Stimulated activated CD4-positive, alpha-beta T cell treated with anti-CD3 and anti-CD28 coated beads, TNF-alpha, amount 100 ng/mL, for 24 hours (primary cell): ENCODE measurements at regions not wholly inside any gene's neighbourhood (a gene's known extent, or its start where the extent isn't known, plus 50 kb on each side); places are given as distances from the start of the nearest gene placed in this dataset.
A peak's percentile ranks its signal among the peaks of the same experiment; 100 is the strongest.

Experiments used
- DNase-seq, 3 experiments: peaks; one replicate each; pipeline ENCODE4 v3.0.0-alpha.2; 2020; ENCODE audit warnings: low read depth in 3 of 3

DNA sequence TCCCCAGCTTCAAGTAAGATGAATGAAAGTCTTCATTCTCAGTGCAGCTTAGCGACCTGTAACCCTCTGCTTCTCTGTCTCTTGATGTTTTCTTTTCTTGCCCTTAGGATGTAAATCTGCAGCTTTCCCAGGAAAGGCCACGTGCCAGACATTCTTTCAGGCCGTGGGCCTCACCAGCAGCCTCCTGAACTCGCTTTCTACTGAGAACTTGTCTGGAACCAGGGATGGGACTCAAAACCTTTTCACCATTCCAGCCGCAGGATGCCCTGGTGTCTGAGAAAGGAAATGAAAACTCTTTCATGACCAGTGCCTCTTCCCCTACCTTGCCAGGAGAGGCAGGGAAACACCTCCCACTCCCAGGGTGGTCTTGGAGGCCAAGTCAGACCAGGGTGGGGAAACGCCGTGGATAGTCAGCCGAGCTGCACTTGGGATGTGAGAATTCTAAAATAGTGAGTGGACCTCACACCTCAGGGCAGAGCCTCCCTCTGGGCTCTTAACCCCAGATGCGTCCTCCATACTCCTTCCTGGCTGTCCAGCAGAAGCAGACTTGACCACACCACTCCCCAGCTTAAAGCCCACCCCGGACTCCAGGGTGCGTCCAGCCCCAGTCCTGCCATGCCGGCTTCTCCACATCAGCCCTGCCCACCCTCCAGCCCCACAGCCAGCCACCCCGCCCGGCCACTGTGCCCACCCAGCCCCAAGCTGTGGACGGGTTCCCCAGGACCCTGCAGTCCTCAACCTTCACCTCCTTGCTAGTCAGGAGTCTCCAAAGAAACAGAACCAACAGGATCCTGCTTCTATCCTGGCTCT, 115.5 kb downstream of the TWIST2 start:
- no peak for DNase-seq

DNA sequence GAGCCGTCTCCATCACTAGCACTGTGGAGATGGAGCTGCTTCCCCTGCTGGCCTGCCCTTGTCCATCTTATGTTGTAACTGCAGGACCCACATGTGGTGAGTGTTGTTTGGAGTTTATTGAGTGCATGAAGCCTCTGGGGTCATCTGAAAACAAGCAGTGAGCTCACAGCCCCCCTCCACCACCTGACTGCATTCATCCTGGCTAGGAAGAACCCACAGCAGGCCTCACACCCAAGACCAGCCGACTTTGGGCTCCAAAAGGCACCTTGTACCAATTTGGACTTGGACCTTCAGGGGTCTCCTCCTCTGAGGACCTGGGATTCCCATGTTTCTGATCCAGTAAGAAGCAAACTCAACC, 116.1 kb downstream of the TWIST2 start:
- DNase-seq, result no peak

DNA sequence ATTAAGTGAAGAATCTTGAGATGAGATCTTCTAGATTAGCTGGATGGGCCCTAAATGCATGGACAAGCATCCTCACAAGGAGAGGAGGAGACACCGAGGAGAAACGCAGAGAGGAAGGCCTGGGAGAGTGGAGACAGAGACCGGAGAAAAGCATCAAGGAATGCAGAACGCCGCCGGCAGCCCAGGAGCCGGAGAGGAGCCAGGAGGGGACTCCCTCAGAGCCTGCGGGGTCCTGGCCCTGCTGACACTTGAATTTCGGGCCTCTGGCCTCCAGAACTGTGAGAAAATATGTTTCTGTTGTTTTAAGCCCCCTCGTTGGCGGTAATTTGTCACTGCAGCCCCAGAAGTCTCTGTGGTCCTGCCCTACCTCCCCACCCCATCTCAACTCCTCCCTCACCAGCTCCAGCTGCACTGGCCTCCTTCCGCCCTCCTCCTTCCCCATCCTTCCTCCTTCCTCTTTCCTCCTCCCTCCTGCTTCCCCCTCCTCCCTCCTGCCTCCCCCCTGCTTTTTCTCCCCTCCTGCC, 116.7 kb downstream of the TWIST2 start:
- no peak for DNase-seq

DNA sequence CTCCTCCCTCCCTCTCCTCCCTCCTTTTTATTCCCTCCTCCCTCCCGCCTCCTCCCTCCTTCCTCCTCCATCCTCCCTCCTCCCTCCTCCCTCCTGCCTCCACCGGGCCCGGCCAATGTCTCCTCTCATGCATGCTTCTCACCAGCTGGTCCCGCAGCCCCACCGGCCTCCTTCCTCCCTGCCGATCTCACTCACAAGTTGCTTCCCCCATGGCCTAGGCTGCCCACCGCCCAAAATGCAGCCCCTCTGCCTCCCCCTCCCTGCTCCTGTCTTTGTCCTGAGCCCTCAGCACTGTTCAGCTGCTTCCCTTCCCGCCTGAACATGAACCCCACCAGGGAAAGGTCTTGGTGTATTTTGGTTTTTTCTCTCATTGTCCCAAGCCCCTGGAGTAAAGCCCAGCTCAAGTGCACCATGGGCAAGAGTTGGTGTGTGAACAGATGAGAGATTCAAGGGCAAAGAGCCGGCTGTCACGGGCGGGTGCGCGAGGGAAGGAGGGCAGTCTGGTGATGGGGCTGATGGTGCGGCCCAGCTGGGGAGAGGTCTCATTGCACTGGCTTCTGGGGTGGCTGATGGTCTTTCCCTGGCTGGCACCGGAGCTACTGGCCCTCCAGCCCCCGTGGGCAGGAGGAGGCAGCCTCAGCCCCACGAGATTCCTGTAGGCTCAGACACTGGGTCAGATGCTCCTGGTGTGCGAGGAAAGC, 117.6 kb downstream of the TWIST2 start:
- DNase-seq, result no peak

DNA sequence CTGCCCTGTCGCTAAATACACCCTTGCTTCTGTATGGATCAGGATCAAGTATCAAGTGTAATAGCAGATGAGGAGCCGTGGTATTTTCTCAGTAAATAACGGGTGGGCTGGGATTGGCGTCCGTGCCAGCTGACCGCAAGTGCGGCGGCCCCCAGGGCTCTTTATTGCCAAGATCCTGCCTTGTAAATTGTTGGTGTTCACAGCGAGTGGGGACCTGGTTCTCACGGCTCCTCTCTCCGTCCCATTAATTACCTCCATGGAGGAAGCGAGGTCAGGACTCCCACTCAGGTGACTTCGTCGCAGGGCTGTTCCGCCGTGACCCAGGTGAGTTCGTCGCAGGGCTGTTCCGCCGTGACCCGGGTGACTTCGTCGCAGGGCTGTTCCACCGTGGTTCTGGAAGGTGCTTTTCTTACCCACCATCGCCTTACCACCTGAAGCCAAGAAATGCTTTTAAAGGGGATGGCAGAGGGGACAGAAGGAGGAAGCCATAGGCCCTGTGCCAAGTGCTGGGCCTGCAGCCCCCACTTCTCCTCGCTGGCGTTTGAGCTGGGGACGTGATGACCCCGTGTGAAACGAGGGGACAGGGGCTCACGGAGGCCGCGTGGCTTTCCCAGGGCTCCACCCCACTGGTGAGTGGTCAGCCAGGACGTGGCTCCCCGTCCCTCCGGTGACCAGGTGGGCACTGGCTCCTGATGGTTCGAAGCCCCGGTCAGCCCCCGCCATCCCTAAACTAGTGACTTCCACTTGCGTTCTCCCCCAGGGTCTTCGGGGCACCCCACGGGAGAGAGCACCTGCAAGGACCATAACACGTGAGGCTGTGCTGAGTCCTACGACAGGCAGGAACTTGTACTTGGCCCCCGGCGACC, 118.4 kb downstream of the TWIST2 start:
- no peak for DNase-seq

DNA sequence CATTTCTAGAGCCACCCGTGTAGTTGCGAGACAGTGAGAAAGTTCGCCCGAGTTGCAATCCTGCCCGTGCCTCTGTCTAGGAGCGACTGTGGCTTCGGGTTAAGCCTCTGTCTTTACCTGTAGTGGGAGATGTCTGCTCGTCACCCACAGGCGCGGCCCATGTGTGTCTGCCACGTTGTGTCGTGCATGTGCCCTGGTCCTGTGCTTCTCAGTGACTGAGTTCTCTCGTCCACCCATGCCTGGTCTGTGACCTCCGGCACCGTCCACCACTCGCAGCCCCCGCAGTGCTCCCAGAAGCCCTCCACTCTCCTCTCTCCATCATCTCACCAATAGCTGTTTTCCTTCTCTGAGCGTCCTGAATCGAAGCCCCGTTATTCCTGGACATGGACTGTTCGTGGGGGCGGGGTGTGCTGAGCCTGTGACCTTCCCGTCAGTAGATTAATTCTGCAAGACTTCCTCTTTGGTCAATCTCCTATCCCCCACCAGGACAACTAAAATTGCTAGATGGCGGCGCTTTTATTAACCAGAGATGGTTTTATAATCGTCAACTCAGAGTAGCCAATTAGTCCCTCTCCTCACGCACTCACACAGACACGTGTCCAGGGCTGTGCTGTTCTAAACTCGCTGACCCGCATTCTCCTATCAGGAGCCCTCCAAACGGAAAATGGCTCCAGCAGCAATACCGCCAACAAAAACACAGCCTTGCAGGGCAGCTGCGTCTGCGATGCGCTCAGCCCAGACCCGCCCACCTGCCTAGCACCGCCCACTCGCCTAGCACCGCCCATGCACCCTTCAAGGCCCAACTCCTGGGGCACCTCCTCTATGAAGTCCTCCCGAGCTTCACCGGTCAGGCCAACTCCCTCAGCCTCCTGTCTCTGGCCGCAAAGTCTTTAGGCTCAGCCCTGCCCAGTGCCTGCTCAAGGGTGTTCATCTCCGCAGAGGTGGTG, 119.4 kb downstream of the TWIST2 start:
- no peak for DNase-seq

DNA sequence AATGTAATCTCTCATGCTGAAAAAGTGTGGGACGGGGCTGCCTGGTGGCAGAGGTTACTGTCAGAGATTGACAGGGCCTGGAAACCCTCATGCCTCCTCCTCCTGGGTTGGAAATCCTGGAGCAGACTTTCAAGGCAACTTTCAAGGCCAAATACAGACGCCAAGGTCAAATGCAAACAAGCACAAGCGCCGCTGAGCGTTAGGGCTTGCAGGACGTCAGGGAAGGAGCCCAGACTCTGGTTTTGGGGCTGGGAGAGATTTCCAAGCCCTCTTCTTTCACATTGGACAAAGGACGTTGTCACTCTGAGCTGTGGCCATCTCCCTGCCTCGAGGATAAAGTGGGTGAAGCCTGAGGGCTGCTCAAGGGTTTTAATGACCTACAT, 120.1 kb downstream of the TWIST2 start:
- no peak for DNase-seq

DNA sequence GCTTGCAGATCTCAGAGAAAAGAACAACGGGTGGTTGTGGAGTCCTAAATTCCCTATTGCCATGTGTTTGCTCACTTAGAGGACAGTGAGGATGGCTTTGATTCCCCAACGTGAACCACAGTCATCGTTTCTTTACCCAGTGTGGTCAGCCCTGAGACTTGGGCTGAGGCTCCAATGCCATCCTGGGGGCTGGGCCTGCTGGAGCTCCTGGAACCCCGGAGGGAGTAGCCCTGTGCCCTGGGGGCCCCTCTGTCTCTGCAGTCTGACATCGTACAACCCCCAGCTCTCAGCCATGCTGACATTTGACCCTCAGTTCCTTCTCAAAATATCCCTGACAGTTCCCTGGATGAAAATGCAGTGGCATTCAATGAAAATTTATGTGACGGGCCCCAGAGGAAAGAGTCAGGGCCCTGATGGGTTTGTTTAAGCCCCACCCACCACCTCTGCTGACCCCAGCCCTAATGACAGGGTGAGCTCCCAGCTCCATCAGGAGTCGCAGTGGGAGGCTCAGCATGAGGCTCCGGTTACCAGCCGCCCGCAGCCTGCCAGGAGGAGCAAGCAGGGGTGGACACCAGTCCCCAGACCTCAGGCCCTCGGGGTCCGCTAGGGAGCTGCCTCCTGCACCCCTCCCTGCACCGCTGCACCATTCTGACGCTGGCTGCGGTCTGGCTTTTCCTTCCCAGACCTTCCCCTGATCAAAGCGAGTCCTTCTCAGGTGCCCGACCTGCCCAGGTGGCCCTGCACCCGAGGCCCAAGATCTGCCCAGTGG, 120.9 kb downstream of the TWIST2 start:
- DNase-seq, result no peak

DNA sequence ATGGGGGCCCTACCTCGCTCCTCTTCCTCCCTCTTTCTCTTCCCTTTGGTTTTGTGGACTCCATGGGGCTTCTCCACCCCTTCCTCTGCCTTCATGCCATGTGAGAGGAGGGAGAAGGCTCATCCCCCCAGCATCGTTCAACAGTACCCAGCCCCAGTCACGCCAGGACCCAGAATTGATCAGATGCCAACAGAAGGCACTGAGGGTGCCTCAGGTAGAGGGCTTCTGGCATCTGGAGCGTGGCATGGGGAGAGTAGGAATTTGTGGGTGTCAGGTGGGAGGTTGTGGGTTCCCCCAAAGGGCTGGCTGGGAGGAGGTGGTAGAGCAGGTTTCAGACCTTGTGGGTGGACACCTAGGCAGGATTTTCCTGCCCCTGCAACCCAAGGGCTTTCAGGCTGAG, 122.0 kb downstream of the TWIST2 start:
- DNase-seq, result no peak

DNA sequence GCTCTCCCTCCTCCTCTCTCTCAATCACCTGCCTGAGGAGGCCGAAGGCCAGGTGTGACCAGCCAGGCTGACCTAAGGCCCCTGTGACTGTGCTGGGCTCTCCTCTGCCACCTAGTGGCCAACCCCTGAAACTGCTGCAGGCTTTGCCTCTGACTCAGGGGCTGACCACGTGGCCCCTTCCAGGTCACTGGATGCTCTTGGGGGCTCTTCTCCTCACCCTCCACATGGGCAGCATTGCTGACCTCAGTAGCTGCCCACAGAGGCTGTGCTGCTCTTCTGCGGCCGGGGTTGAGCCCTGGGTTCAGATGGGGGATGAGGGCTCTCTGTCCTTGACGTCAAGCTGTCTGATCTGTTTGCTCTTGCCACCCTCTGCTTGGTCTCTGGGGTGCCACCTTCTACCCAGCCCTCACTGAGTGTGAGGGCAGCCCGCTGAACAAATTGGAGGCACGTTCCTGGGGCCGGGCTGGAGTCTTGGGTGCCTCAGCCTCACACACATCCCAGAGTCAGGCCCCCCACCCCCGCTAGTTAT, 122.7 kb downstream of the TWIST2 start:
- peak in 2 of 3 experiments; percentile 14 to 43 for DNase-seq

DNA sequence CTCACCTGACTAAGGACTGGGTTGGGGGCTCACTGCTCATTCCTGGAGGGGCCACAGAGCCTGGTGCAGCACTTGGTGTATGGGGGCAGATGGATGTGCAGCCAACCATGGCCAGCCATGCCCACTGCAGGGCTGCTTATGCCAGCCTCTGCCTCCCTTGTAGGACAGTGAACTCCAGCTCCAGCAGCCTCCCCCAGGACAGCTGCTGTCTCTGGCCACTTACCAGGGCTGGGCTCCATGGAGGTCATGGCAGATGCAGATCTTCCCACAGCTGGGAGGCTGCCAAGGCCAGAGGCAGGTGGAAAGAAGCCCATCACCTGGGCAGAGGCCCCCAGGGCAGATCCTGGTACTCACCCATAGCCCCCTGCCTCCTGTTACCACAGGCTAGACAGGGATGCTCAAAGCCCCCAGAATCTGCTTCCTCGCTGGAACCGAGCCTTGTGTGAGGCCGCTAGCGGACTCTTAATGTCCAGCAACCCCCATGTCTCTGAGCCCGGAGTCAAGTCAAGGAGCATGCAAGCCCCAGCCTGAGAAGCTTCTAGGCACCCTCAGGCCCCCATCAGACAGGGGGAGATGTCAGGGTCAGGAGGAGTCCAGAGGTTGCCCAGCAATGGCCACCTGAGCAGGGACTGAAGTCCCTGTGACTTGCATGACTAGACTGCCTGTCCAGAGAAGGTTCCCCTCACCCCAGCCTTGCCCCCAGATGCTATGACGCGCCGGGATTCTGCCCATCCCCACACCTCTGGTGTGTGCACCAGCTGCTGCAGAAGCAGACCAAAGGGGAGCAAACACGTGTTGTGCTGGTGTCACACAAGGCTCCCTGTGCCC, 123.6 kb downstream of the TWIST2 start:
- DNase-seq, result no peak

DNA sequence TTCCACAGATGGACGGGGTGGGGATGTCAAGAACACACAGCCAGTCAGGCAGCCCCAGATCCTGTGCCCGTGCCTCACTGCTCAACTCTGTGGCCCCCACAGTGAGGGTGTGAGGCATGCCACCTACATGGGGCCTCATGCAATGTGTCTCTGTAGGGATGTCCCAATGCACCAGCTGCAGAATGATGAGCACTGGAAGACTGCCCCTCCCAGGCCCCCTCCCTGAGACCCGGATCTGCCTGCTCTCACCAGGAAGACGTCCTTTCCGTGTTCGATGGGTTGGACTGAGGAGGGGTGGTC, 124.2 kb downstream of the TWIST2 start:
- DNase-seq, result no peak

DNA sequence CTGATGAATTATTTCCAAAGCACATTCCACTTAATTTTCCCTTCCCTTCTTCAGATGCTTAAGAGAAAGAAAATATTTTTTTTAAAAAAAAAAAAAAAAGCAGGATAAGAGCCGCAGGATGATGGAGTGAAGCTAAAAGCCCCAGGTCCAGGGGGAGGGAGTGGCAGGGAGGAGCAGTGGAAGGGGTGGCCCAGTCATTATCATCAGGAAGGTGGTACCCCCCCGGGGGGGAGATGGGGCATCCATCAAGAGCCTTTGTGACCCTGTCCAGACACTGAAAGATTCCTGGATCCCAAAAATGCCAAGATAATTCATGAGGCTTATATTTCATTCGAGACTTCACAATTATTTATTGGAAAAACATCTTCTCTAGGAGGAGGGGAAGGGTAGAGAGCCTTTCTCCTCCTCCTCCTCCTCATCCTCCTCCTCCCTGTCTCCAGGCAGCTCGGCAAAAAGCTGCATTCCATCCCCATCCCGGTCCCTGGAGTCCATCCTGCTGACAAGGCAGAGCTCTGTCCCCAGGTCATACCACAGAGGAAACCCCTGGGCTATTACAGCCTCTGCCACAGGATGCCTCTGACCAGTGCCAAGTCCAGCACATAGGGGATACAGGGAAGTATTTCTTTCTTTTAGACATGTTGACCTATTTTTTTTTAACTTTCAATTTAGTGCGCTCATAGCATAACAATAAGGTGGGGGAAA, 125.3 kb downstream of the TWIST2 start:
- DNase-seq, result no peak

DNA sequence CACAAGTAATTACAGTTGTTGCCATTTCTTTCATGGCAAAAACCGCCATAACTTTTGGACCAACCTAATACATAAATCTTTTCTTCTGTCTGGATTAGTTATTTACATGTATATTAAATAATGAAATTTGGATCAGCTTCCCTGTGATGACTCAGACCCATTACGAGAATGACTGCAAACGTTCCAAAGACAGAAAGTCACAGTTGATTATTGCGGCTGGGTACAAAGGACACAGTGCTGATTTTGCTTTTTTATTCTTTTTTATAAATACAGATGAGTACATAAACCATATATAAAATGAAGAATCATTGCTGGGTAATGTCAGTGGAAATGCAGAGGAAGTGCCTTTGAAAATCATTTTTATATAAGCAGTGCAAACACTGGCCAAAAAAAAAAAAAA, 126.2 kb downstream of the TWIST2 start:
- no peak for DNase-seq

DNA sequence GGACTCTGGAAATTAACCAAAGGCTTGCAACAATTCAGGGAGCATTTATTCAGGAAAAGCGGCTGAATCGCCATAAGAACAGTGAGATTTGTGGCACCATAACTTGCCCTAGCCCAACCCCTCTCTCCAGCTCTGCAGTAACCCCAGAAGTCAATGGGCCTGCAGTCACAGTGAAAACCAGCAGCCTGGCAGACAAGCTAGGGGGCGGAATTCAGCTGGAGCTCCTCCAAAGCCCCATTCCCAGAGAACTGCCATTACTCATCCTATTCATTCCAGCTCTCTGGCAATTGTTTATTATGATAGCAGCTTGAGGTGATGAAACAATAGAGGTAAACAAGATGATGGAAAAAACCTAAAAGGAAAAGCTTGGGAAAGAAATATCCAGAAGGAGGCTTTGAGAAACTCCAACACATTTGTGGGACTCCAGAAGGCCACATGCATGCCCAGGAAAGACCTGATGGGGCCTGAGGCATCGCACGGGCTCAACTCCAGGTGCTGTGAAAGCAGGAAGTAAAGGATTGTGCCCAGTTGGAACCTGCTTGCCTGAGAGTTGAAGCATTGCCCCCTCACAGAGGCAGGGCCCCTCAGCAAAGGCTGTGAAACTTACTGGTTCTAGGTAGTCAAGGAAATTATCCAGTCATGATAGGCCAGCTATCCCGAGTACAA, 126.7 kb downstream of the TWIST2 start:
- no peak for DNase-seq

DNA sequence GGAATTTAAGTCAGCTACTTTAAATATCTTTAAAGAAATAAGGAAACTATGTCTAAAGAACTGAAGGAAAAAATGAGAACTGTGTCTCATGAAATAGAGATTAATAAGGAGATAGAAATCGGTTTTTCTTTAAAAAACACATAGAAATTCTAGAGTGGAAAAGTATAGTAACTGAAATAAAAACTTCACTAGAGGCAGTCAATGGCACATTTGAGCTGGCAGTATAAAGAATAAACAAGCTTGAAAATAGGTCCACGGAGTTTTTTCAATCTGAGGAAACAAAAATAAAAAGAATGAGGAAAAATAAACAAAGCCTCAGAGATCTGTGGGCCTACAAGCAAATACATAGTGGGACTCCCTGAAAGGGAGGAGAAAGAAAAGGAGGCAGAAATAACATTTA, 127.5 kb downstream of the TWIST2 start:
- no peak for DNase-seq

DNA sequence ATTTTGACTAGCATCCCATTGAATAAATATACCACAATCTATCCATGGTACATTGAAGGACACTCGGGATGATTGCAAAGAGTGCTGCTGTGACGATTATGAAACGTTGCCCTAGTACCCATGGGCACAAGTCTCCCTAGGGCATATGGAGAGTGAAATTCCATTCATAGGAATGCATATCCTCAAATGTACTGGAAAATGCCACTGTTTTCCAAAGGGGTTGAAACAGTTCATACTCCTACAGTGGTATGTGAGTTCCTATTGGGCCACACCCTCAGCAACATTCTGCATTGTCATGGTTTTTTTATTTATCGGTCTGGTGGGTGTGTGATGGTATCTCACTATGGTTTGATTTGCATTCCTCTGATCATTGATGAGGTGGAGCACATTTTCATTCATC, 130.6 kb downstream of the TWIST2 start:
- DNase-seq, result no peak

DNA sequence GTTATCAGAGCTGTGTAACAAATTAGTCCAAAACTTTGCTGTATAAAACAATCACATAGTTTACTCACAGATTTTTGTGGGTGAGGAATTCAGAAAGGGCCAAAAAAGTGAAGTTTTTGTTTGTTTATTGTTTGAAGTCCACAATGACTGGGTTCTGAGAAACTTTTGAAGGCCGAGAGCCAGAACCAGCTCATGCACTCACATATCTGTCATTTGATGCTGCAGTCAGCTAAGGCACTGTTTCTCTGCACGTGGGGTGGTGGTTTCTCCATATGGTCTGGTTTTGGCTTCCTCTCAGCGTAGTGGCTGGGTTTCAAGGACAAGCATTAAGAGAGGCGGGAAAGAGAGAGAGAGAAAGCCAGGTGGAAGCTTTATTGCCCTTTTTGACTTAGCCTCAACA, 131.8 kb downstream of the TWIST2 start:
- DNase-seq, result no peak
